ENCODE measurements at regions not wholly inside any gene's neighbourhood (a gene's known extent, or its start where the extent isn't known, plus 50 kb on each side); places are given as distances from the start of the nearest gene placed in this dataset.

GRCh38 chr18:1483385-1483784, 578.7 kb downstream of the ADCYAP1 start:
- no peak for TF ChIP-seq CTCF (IDR thresholded peaks at IDR 0.05; ENCODE audit: low read depth, low read length)
- Histone ChIP-seq H3K36me3 (no peaks in the 10 kb centered on the region), H3K27ac (no peak overlapping the region), H3K4me3 (ENCODE audit: low read depth, low read length) (no peak overlapping the region), H3K9me3 (ENCODE audit: severe bottlenecking) (no peaks in the 10 kb centered on the region), H3K27me3 (ENCODE audit: insufficient read depth, low read depth, severe bottlenecking) (no peaks in the 10 kb centered on the region)
- no peak for DNase-seq

DNA sequence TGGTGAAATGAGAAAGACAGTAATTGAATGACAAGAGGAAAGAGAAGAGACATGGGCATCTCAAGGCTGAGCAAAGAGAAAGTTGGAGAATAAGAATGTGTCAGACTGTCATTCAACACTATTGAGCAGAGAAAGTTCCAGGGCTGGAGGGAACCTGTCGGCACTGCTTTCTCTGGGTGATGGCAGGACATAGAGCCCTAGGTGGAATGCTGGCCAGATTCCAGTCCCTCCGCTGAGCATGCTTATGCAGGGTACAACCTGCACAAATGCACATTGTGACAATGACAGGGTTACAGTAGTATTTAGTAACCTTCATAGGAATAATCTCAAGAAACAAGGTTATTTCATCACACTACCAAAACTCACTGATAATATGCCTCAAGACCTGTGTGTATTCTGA, 582.8 kb downstream of the ADCYAP1 start:
- Histone ChIP-seq H3K9me3 (ENCODE audit: severe bottlenecking) (no peaks in the 10 kb centered on the region), H3K27me3 (ENCODE audit: insufficient read depth, low read depth, severe bottlenecking) (no peaks in the 10 kb centered on the region), H3K4me3 (ENCODE audit: low read depth, low read length) (no peak overlapping the region), H3K36me3 (no peaks in the 10 kb centered on the region), H3K27ac (no peak overlapping the region)
- no peak for DNase-seq
- no peak for TF ChIP-seq CTCF (IDR thresholded peaks at IDR 0.05; ENCODE audit: low read depth, low read length)

GRCh38 chr18:1488394-1488793, 583.7 kb downstream of the ADCYAP1 start:
- TF ChIP-seq CTCF (IDR thresholded peaks at IDR 0.05; ENCODE audit: low read depth, low read length): no peak
- Histone ChIP-seq H3K36me3 (no peaks in the 10 kb centered on the region), H3K27me3 (ENCODE audit: insufficient read depth, low read depth, severe bottlenecking) (no peaks in the 10 kb centered on the region), H3K4me3 (ENCODE audit: low read depth, low read length) (no peak overlapping the region), H3K27ac (no peak overlapping the region), H3K9me3 (ENCODE audit: severe bottlenecking) (no peaks in the 10 kb centered on the region)
- DNase-seq: no peak

GRCh38 chr18:1488957-1489356, 584.3 kb downstream of the ADCYAP1 start:
- H3K27me3 ChIP-seq (ENCODE audit: insufficient read depth, low read depth, severe bottlenecking): no peaks in the 10 kb centered on the region
- H3K36me3 ChIP-seq: no peaks in the 10 kb centered on the region
- TF ChIP-seq CTCF (IDR thresholded peaks at IDR 0.05; ENCODE audit: low read depth, low read length): no peak
- no peak overlapping the region for H3K27ac ChIP-seq
- DNase-seq: no peak
- H3K4me3 ChIP-seq (ENCODE audit: low read depth, low read length): no peak overlapping the region
- no peaks in the 10 kb centered on the region for H3K9me3 ChIP-seq (ENCODE audit: severe bottlenecking)

- no peak overlapping the region for H3K4me3 ChIP-seq (ENCODE audit: low read depth, low read length)
Measured at GRCh38 chr18:1495387-1495786, 590.7 kb downstream of the ADCYAP1 start.

More at GRCh38 chr18:1495387-1495786, 590.7 kb downstream of the ADCYAP1 start:
- Histone ChIP-seq H3K36me3 (no peaks in the 10 kb centered on the region), H3K9me3 (ENCODE audit: severe bottlenecking) (no peaks in the 10 kb centered on the region), H3K27ac (no peak overlapping the region), H3K27me3 (ENCODE audit: insufficient read depth, low read depth, severe bottlenecking) (no peaks in the 10 kb centered on the region)
- no peak for DNase-seq
- TF ChIP-seq CTCF (IDR thresholded peaks at IDR 0.05; ENCODE audit: low read depth, low read length): no peak
